ENCODE measurements at regions not wholly inside any gene's neighbourhood (a gene's known extent, or its start where the extent isn't known, plus 50 kb on each side); places are given as distances from the start of the nearest gene placed in this dataset.

- no peaks in the 10 kb centered on the region for H3K79me2 ChIP-seq (ENCODE audit: low read length)
- ATAC-seq, result no peak
- no peak for DNase-seq
- no peaks in the 10 kb centered on the region for H3F3A ChIP-seq (ENCODE audit: low read length, unreplicated experiment)
- H3K4me3 ChIP-seq (ENCODE audit: low read length), result no peak overlapping the region
- ChIA-PET CTCF (no interaction called here), POLR2A (ENCODE audit: unreplicated experiment) (no interaction called here)
- H3K36me3 ChIP-seq (ENCODE audit: low read depth, low read length), result no peaks in the 10 kb centered on the region
- intact Hi-C loops (cut with micrococcal nuclease), result no loop called here
- H3K4me1 ChIP-seq (ENCODE audit: insufficient read depth, low read length), result no peaks in the 10 kb centered on the region
- H3K9me2 ChIP-seq (replicated peaks; ENCODE audit: low read length), result no peaks in the 10 kb centered on the region
- no peak overlapping the region for H2AFZ ChIP-seq (ENCODE audit: low read length)
- H3K4me2 ChIP-seq (ENCODE audit: low read length), result no peak overlapping the region
- no peaks in the 10 kb centered on the region for H3K27me3 ChIP-seq (ENCODE audit: low read length)
- no peak overlapping the region for H3K27ac ChIP-seq (ENCODE audit: low read length)
- no peak overlapping the region for H3K9ac ChIP-seq (ENCODE audit: low read length)
- BruUV-seq (replicated peaks), result no TSS peak
- no peak for TF ChIP-seq EZH2 (IDR thresholded peaks at IDR 0.05; ENCODE audit: low read length, unreplicated experiment)
- no peak for TF ChIP-seq CTCF (conservative IDR thresholded peaks at IDR 0.05; ENCODE audit: low read depth, low read length)
- TF ChIP-seq EZH2phosphoT487 (IDR thresholded peaks at IDR 0.05; ENCODE audit: borderline replicate concordance, low read length), result no peak
- no peaks in the 10 kb centered on the region for H4K20me1 ChIP-seq (ENCODE audit: low read length)
- H3K9me3 ChIP-seq (ENCODE audit: low read length), result no peaks in the 10 kb centered on the region
Observed at GRCh38 chr19:16018106-16018755, 58.1 kb upstream of the TPM4 start.

GRCh38 chr19:16018801-16019551 is 57.3 kb upstream of the TPM4 start:
- TF ChIP-seq EZH2phosphoT487 (IDR thresholded peaks at IDR 0.05; ENCODE audit: borderline replicate concordance, low read length), result no peak
- no peak for TF ChIP-seq CTCF (conservative IDR thresholded peaks at IDR 0.05; ENCODE audit: low read depth, low read length)
- TF ChIP-seq EZH2 (IDR thresholded peaks at IDR 0.05; ENCODE audit: low read length, unreplicated experiment), result no peak
- H3K9me2 ChIP-seq (replicated peaks; ENCODE audit: low read length), result no peaks in the 10 kb centered on the region
- H2AFZ ChIP-seq (ENCODE audit: low read length), result no peak overlapping the region
- H3K9ac ChIP-seq (ENCODE audit: low read length), result no peak overlapping the region
- no TSS peak for BruUV-seq (replicated peaks)
- no peak overlapping the region for H3K4me2 ChIP-seq (ENCODE audit: low read length)
- no peak overlapping the region for H3K4me3 ChIP-seq (ENCODE audit: low read length)
- H3K4me1 ChIP-seq (ENCODE audit: insufficient read depth, low read length), result no peaks in the 10 kb centered on the region
- H3F3A ChIP-seq (ENCODE audit: low read length, unreplicated experiment), result no peaks in the 10 kb centered on the region
- ATAC-seq, result no peak
- no peaks in the 10 kb centered on the region for H4K20me1 ChIP-seq (ENCODE audit: low read length)
- no peak for DNase-seq
- no peaks in the 10 kb centered on the region for H3K27me3 ChIP-seq (ENCODE audit: low read length)
- ChIA-PET CTCF (no interaction called here), POLR2A (ENCODE audit: unreplicated experiment) (no interaction called here)
- H3K27ac ChIP-seq (ENCODE audit: low read length), result no peak overlapping the region
- H3K79me2 ChIP-seq (ENCODE audit: low read length), result no peaks in the 10 kb centered on the region
- H3K9me3 ChIP-seq (ENCODE audit: low read length), result no peaks in the 10 kb centered on the region
- intact Hi-C loops (cut with micrococcal nuclease), result no loop called here
- no peaks in the 10 kb centered on the region for H3K36me3 ChIP-seq (ENCODE audit: low read depth, low read length)
